Suprapubic skin (tissue), 4 donors: ENCODE measurements at regions not wholly inside any gene's neighbourhood (a gene's known extent, or its start where the extent isn't known, plus 50 kb on each side); places are given as distances from the start of the nearest gene placed in this dataset.

ENCODE experiments used
- DNase-seq, 2 donors: peaks; one replicate each; pipeline ENCODE4 v3.0.0-alpha.2; 2019; ENCODE audit warnings: low spot score in 2 of 2
- H3K27ac ChIP-seq: fragments of 200-600 bp; sonication (generic); one replicate; pipeline ENCODE4 v1.5.1; 2019
- H3K27me3 ChIP-seq: fragments of 200-600 bp; sonication (generic); one replicate; pipeline ENCODE4 v1.5.1; 2019
- H3K36me3 ChIP-seq: fragments of 200-600 bp; sonication (generic); one replicate; pipeline ENCODE4 v1.5.1; 2019
- H3K4me1 ChIP-seq: fragments of 200-600 bp; sonication (generic); one replicate; pipeline ENCODE4 v1.5.1; 2019
- H3K4me3 ChIP-seq: fragments of 200-600 bp; sonication (generic); one replicate; pipeline ENCODE4 v1.5.1; 2019; ENCODE audit warnings: mild to moderate bottlenecking
- H3K9me3 ChIP-seq: fragments of 200-600 bp; sonication (generic); one replicate; pipeline ENCODE4 v1.5.1; 2019
- CTCF ChIP-seq, 2 donors: fragments of 200-600 bp in 1 of 2; fragments of 450-650 bp in 1 of 2; sonication (generic) in 1 of 2; IDR thresholded peaks; one replicate each; pipeline ENCODE4 v1.5.1; 2016 to 2019; ENCODE audit warnings: antibody characterized with exemption in 2 of 2, mild to moderate bottlenecking in 1 of 2, moderate library complexity in 1 of 2
- EP300 ChIP-seq: sonication (generic); formaldehyde crosslinking; IDR thresholded peaks from one replicate; pipeline ENCODE4 v1.6.1; 2017; ENCODE audit warnings: antibody characterized with exemption
- POLR2A ChIP-seq, 2 donors: fragments of 450-650 bp; IDR thresholded peaks; one replicate each; pipeline ENCODE4 v1.6.1; 2017; ENCODE audit warnings: antibody characterized with exemption in 2 of 2, mild to moderate bottlenecking in 2 of 2, moderate library complexity in 2 of 2
- POLR2AphosphoS5 ChIP-seq, 3 donors: sonication (generic); formaldehyde crosslinking; IDR thresholded peaks; one replicate each; pipeline ENCODE4 v1.6.1; 2017; ENCODE audit warnings: antibody characterized with exemption in 3 of 3
- WGBS: methylation state at CpG from one replicate; pipeline ENCODE4 v1.1.5; 2018; 5-methylcytosine and 5-hydroxymethylcytosine counted together

DNA sequence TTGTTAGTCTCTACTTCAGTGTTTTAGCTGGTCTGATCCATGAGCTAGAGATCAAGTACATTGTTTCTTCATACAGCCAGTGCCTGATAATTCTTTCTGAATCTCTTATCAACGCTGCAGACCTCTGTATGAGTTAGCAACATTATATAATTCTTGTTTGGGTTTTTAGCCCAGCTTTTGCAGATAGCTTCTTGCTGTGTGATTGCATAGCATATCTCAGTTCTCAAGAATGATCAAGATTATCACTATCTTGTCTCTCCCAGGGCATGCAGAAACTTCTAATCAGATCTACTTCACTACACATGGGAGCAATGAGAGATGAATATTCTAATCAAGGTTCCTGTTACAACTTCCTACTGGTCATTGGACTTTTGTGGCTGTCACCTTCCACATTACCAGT lies 158.3 kb downstream of the FAM174A start:
- no peaks in the 10 kb centered on the region for H3K4me1 ChIP-seq
- H3K27me3 ChIP-seq: no peaks in the 10 kb centered on the region
- no peak for DNase-seq
- H3K36me3 ChIP-seq: no peaks in the 10 kb centered on the region
- H3K4me3 ChIP-seq: no peak overlapping the region
- 74% methylated on average over 1 of the region's 1 CpG for WGBS
- TF ChIP-seq CTCF (IDR thresholded peaks at IDR 0.05) (no peak), POLR2A (IDR thresholded peaks at IDR 0.05) (no peak), EP300 (no peak), POLR2AphosphoS5 (IDR thresholded peaks at IDR 0.05) (no peak)
- H3K9me3 ChIP-seq: no peaks in the 10 kb centered on the region
- H3K27ac ChIP-seq: no peak overlapping the region

DNA sequence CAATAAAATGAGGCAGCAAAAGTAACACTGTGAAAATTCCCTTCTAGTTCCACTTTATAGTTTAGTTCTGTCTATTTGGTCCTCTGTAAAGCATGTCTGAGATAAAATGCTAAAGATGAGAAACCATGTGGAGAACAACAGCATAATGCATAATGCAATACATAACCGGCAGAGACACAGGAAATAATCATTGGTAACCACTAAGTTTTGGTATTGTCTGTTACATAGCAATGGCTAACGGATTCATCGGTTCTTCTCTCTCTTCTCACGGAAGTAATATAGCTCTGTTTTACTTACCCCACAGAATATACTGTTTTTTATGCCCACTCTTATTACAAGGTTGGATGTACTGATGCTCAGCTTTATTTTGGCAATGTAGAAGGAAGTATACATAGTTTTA lies 158.9 kb downstream of the FAM174A start:
- DNase-seq: no peak
- Histone ChIP-seq H3K36me3 (no peaks in the 10 kb centered on the region), H3K27ac (no peak overlapping the region), H3K9me3 (no peaks in the 10 kb centered on the region), H3K4me1 (no peaks in the 10 kb centered on the region), H3K4me3 (no peak overlapping the region), H3K27me3 (no peaks in the 10 kb centered on the region)
- TF ChIP-seq POLR2AphosphoS5 (IDR thresholded peaks at IDR 0.05): no peak
- TF ChIP-seq EP300: no peak
- TF ChIP-seq POLR2A (IDR thresholded peaks at IDR 0.05): no peak
- no peak for TF ChIP-seq CTCF (IDR thresholded peaks at IDR 0.05)
- WGBS: 63% methylated on average over 4 of the region's 4 CpGs

DNA sequence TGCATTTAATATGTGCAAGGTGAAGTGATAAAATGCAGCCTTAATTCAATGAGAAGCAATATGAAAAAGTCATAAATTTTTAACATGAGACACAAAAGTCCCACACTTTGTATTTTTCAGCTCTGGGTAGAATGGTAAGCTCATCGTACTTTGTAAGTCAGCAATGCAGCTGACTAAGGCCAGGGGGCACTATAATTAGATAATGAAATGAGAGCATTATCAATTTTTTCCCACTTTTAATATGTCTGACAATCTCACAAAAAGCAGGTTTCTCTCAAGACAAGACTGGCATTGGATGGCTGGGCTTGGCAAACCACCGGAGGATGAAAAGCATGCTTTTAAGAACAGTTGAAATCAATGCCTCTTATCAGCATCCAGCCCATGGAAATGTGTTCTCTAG lies 162.8 kb downstream of the FAM174A start:
- Histone ChIP-seq H3K9me3 (no peaks in the 10 kb centered on the region), H3K36me3 (no peaks in the 10 kb centered on the region), H3K4me1 (no peaks in the 10 kb centered on the region), H3K4me3 (no peak overlapping the region), H3K27me3 (no peaks in the 10 kb centered on the region), H3K27ac (no peak overlapping the region)
- TF ChIP-seq EP300: no peak
- no peak for TF ChIP-seq POLR2A (IDR thresholded peaks at IDR 0.05)
- TF ChIP-seq POLR2AphosphoS5 (IDR thresholded peaks at IDR 0.05): no peak
- no peak for TF ChIP-seq CTCF (IDR thresholded peaks at IDR 0.05)
- no peak for DNase-seq
- WGBS: 81% methylated on average over 2 of the region's 2 CpGs

GRCh38 chr5:100706776-100707175 lies 171.6 kb downstream of the FAM174A start:
- H3K27ac ChIP-seq: no peak overlapping the region
- H3K4me1 ChIP-seq: no peaks in the 10 kb centered on the region
- DNase-seq: no peak
- H3K27me3 ChIP-seq: no peaks in the 10 kb centered on the region
- WGBS: 40% methylated on average over 1 of the region's 1 CpG
- H3K36me3 ChIP-seq: no peaks in the 10 kb centered on the region
- H3K4me3 ChIP-seq: no peak overlapping the region
- TF ChIP-seq EP300: no peak
- TF ChIP-seq POLR2A (IDR thresholded peaks at IDR 0.05): no peak
- no peak for TF ChIP-seq POLR2AphosphoS5 (IDR thresholded peaks at IDR 0.05)
- peak in 1 of 2 donors; percentile 30 for TF ChIP-seq CTCF (IDR thresholded peaks at IDR 0.05)
- no peaks in the 10 kb centered on the region for H3K9me3 ChIP-seq

- TF ChIP-seq CTCF (IDR thresholded peaks at IDR 0.05): no peak
- TF ChIP-seq POLR2AphosphoS5 (IDR thresholded peaks at IDR 0.05): no peak
- TF ChIP-seq POLR2A (IDR thresholded peaks at IDR 0.05): no peak
- TF ChIP-seq EP300: no peak
- WGBS: no CpG with 5 or more reads among the region's 1 CpG
- H3K27me3 ChIP-seq: no peaks in the 10 kb centered on the region
- no peaks in the 10 kb centered on the region for H3K36me3 ChIP-seq
- H3K9me3 ChIP-seq: no peaks in the 10 kb centered on the region
- no peak overlapping the region for H3K27ac ChIP-seq
- no peak overlapping the region for H3K4me3 ChIP-seq
- DNase-seq: no peak
- no peaks in the 10 kb centered on the region for H3K4me1 ChIP-seq
These were observed 173.5 kb downstream of the FAM174A start for GRCh38 chr5:100708645-100709171.
